ENCODE measurements at regions not wholly inside any gene's neighbourhood (a gene's known extent, or its start where the extent isn't known, plus 50 kb on each side); places are given as distances from the start of the nearest gene placed in this dataset.

DNA sequence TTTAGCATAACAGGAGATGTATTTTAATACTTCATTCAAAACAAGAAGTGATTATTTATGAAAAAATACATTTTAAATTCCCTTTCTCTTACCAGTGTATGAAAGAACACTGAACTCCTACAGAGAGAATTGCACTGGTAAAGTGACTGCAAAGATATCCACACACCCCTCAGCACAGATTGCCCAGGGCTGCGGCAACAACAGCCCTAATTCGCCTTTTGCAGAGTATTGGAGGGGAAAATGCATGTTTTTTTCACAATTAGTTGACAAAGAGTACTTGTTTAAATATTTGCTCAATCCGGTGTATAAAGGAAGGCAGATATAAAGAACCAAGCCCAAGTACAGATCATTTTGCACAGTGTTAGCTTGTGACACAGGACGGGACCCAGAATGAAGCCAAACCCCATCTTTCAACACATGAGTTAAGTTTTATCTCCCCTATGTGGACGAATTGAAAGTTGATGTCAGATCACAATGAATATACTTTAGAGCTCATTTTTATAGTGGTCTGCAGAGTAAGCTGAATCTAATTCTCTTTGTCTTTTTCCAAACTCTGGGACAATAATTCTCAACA, 551.4 kb upstream of the IGFBP7 start:
- no peak for DNase-seq

DNA sequence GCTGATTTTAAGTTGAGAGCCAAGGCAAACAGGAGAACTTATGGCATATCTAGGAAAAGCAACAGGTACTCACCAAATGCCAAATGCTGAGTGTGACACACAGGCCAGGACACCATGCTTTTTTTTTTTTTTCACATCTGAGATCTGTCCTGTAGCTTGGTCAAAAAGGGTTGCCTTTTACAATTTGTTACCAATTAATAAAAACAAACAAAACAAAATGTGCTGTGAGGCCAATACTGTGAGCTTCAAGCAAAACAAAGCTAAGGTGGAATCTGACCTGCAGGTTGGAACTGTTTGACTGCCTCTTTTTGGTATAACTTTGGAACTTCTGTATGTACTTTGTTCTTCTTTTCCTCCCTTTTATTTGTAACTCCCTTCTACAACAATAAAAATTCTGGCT, 548.5 kb upstream of the IGFBP7 start:
- no peak for DNase-seq

DNA sequence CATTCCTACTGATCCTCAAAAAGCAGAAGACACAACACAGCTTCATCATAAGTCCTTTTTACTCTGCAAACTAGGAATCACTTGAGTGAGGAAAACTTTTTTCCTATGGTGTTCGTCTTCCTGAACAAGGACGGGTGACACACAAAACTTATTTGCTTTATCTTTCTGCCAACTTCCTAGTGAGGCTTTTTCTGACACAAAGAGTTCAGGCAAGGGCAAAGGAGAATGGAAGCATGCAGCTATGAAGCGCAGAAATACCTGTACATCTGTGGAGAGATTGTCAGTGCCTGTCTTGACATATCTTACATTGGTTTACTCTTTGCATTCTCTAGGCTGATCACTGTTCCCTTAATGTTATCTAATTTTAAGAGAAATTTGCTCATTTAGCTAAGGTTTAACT, 548.0 kb upstream of the IGFBP7 start:
- no peak for DNase-seq

DNA sequence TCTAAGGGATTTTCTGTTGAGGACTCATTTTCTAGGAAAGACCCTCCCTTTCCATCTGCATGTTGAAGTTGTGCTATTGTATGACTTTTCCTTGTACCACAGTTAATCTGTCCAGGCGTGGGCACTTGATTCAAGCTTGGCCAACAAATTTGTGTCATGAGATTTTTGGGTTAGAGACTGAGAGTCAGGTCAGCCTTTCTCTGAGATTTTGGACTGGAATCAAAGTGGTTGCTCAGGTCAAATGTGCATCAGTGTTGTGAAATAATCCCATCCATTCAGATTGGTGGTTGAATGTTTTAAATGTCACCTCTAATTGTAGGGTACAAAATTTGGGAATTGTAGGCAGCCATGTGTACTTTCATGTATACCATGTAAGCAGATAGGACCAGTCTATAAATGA, 545.2 kb upstream of the IGFBP7 start:
- no peak for DNase-seq

DNA sequence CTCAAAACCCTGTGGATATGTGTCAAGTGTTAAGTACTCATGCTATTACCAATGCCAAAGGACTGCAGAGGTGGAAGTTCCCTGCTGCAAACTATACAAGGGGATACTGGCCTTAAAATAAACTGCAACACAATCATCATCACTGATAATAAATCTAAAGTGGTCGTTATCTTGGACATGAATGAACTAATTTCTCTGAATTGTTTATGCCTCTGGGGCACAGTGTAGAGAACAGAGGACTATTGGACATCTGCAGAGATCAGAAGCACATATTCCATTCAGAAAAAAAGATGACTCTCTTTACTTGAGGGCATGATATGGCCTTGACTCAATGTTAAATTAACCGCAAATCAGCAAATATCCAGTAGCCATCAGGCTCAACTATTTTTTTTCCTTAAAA, 542.6 kb upstream of the IGFBP7 start:
- DNase-seq: no peak

DNA sequence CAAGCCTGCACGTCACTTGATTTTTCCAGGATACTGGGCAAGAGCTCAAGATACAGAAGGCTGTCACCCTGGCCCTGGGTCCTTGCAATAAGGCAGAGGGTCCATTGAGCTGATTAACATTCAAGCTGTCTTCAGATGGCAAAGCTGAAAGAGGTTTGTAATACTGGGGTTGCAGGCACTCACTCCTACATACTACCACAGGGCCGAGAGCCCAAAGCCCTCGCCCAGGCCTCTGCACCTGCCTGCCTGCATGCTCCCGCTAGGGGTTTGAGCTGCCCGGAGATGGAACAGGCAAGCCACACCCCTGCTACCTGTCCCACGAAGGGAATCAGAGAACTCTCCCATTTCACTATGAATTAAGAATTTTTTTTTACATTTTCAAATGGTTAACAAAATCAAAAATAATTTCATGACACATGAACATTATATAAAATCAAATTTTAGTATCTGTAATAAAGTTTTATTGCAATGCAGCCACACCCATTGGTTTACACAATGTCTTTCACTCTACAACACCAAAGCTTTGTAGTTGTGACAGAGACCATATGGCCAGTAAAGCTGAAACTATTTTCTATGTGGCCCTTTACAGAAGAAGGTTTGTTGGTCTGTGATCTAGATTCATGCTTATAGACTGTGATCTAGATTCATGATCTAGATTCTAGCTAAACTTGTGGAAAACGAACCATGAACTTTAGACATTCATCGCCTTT, 530.4 kb upstream of the IGFBP7 start:
- no peak for DNase-seq

DNA sequence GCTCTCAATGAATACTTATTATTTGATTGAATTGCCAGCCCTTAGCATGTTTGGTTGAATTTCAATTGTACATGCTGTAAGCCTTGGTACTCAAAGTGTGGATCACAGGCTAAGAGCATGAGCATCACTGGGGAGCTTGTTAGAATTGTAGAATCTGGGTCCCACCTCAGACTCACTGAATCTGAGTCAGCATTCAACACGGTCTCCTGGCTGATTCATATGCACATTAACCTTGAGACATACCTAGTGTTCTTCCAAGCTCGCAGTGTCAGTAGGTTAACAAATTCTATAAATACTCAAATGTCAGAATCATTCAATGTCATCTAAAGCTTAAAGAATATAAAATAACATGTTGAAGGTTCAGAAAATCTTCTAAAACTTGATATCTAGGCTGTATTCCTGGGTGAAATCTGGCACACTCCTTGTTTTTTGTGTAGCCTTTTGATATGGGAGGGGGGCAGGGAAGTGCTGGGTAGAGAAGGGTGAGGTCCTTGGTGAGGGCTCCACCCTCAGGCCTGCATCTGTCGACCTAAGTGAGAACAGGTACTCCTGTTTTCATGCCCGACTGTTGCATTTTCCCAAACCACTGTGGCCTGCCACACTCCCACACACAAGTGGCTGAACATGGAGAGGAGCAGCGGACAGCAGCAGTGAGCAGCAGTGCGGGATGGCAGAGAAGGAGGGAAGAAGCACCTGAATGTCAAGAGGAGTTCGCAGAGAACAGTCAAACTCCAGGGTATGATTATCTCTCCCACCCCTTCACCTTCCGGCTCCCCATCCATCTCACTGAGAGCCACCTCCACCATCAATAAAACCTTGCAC, 529.6 kb upstream of the IGFBP7 start:
- no peak for DNase-seq

DNA sequence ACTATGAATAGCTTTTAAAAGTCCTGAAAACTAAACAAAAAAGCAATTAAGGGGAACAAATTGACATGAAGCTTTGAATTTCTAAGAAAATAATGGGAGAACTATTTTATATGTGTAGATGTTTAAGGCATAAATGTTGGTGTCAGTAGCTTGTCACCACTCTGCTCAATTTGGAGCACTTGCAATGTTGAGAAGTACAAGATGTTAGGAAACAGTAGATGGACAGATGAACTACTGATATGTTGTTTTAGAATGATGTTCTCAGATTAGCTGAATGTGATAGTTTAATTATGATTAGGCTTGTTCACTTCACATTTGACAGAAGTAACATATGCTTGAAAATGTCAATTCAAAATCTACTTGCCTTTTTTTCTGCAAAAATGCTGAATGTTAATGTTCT, 525.7 kb upstream of the IGFBP7 start:
- no peak for DNase-seq

DNA sequence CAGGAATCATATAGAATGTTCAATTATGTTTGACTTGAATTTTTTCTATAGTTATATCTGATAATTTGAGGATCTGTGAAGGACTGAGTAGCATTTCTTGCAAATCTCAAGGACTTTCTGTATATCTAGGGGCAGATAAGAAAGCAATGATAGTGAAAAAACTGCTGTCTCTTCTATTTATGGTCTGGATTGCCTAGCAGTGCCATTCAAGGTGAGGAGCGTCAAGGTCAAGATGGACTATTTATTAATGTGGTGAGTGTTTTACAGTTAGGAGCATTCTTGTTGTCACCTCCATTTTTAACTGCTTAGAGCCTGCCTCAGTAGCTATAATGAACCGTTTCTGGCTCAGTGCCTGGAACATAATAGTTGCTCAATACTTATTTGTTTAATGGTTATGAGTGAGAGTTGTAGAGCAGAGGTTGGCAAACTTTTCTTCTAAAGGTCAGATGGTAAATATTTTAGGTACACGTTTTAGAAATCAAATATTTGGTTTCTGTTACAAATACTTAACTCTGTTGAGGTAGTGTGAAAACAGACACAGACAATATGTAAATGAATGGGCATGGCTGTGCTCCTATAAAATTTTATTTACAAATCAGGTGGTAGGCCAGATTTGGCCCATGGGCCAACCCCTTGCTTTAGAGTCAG, 523.2 kb upstream of the IGFBP7 start:
- DNase-seq: no peak

DNA sequence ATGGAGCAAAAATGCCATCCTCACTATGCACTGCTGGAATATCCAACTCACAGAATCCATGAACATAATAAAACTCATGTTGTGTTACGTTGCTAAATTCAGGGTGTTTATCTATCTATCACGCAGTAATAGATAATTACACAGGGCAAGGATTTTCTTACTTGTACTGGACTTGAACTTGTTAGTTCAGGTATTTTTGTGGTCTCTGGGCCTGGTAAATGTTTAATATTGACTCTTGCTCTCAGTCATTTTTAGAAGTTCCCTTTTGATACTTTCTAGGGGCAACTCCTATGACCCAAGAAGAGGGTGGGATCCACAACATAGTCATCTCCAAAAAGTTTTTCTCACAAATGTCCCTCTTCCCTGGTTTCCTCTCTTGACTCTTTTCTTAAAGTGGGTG, 522.4 kb upstream of the IGFBP7 start:
- no peak for DNase-seq

DNA sequence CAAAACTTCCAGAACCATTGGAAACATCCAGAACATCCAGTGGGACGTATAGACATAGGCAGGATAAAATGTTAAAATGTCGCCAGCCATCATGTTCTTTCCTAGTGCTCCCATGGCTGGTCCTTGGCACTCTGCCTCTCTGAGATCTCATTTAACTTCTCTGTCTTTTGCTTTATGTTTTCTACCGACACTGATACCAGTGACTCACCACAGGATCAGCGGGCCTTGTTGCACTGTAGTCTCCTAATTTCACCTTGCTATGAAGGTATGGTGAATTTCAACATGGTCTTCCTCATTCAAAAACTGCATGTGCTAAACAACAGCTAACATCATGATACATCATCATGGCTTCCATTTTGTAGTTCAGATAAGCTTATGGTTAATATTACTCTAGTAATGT, 521.0 kb upstream of the IGFBP7 start:
- DNase-seq: no peak

DNA sequence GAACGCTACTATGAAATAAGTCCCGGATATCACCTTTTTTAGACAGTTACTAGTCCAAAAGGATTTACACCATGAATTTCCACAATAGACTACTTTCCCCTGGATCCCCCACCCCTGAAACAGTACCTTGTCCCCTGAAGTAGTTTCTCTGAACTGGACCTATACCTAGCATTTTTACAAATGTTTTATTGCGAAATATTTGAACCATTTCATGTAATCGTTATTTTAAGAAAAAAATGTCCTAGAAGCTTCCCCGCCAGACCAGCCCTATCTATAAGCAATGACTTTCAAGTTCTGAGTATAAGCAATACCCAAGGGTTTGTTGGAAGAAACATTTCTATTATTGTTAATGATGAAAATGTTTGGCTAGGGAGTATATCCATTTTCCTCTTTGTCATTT, 517.8 kb upstream of the IGFBP7 start:
- DNase-seq: no peak

DNA sequence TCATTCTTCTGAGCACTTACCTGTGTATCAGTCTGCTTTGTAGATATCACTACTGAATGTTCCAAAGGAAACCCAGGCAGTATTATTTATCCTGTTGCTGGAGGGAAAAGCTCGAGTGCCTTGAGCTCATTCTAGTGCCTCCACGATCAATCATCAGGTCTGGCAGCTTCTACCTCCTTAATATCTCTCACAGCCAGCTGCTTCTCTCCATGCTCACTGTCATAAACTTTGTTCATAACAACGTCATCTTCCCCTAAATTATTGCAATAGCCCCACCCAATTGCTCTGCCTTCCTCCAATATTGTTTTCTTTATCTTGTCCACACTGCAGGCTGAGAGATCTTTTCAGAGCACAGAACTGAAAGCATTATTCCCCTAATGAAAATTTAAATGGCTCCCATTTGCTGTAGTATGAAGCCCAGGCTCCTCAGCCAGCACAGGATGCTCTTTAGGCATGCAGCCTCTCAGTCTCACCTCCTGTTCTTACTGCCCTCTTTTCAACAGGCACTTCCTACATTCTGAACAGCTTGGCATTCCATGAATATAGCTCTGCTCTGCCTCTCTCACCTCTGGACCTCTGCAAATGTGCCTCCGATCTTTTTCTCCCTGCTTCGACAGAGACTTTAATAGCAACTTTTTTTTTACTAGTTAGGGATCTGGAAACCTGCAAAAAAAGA, 504.2 kb upstream of the IGFBP7 start:
- no peak for DNase-seq

DNA sequence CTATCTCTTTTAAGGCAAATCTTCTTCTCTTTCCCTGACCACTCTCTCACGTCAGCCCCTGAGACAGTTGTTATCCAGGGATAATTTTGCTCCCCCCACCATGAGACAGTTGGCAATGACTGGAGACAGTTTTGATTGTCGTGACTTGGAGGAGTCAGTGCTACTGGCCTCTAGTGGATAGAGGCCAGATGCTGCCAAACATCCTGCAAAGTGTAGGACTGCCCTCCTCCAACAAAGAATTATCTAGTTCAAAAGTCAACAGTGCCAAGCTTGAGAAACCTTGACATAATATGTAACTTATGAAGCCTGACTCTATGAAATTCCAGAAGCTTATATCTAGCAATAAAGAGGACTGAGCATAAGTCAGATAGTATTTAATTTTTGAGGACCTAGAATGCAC, 502.1 kb upstream of the IGFBP7 start:
- DNase-seq: no peak

DNA sequence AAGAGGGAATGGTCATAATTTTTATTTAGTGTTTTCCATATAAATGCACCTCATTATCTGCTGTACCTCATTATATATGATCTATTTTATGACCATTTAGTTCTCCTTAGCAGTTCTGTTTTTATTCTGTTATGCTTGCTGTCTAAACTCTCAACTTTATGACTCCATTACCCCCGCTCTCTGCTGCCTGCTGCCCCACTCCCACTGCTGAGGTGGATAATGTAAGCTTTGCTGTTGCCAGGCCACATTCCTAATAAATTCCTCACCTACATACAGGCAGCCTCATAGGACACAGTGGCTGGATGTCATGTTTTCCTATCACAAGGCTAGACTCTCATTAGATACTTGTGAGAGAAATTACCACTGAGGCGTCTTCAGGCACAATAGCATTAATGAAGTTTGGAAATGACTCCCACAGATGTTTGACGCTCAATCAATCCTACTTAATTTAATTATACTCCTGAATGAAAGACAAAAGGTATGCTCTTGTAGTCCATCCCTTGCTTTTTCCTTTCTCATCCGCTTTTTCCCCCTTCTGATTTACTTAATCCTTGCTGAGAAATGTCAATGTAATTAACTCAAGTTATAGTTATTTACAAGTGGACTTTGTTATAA, 497.5 kb upstream of the IGFBP7 start:
- DNase-seq: no peak

DNA sequence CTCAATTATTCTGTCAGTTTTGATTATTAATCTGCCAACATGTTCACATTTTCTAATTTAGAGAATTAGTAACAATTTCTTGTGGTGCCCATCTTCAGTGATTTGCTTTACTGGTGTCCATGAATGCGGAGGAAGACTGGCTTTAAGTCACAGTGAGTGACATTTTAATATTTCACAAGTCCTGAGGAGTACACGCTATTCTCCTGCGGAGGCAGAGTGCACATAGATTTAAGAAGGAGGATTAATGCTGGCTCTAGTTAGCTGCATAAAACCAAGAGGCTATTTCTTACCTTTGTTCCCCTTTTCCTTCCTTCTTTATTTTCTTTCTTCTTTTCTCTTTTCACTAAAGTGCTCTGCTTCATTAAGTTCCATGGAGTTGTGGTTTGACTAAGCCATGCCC, 495.2 kb upstream of the IGFBP7 start:
- no peak for DNase-seq

DNA sequence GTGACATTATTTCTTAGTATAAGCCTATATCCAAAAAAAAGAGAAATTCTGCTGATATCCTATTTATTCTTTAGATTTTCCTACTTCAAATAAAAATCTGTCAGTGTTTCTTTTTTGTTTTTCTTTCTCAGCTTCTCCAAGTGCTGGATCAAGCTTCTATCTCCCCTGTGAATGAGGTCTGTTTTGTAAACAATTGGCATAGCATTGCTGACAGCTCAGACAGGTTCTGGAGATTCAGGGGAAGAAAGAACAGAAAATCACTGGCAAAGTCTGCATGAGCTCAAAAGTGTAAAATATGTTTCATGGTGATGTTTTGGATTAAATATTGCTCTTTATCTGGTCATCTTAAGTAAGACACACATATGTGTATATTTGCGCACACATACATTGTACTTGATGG, 492.0 kb upstream of the IGFBP7 start:
- DNase-seq: no peak

DNA sequence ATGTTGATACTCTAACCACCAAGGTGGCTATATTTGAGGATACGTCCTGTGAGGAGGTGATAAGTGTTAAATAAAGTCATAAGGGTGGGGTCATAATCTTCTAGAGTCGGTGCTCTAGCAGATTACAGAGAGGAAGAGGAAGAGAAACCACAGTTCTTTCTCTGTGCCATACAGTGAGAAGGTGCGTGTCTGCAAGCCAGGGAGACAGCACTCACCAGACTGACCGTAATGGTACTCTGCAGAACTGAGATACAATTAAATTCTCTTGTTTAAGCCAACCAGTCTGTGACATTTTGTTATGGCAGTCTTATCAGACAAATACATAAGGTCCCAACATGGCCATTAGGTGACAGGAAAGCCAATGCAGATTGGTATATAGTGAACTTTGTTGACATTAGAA, 480.9 kb upstream of the IGFBP7 start:
- no peak for DNase-seq

DNA sequence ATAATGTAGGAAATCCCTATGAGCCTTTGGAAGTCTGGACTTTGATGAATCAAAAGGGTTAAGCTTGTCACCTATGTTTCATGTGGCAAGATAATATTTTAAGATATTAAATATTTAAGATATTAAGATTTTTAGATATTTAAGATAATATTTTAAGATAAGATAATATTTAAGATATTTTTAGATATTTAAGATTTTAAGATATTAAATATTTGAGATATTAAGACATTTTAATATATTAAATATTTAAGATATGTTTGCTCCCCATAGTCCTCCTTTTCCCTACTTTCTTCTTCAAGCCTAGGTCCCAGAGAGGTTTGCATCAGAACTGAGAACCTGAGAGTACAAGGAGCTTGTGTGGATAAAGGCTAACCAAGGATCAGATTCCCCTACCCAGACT, 478.4 kb upstream of the IGFBP7 start:
- no peak for DNase-seq

DNA sequence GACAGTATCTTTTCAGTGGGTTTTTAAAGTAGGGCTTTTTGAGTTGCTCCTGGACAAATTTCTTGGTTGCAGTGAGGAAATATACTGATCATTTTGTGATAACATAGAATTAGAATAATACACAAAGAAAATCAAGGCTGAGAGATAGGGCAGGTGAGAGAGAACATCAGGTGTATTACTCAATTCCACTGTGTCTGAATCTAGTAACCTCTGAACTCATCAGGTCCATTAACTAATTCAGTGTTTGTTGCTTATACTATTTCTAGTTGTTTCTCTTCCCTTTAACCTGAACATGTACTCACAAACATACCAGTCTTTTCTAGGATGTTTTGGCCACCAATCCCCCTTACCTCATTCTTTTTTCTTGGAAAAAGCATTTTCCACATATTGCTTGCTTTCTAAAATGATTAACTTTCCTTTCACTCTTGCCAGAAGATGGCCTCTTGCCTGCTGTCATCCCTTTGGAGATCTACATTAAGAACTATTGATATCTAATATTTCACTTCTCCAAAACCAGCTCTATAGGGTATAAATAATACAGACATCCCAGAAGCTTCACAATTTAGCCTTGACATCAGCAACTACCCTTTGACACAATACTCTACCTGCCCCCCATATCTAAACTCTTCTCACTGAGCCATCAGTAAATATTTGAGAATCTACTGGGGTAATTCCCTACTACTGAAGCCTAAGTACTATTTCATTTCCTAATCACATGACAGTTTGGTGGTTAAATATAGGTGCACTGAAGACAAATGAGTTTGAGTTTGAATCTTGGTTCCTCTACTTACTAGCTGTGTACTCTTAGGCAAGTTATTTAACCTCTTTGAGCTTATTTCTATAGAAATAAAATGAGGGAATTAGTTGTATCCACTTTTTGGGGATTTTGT, 470.8 kb upstream of the IGFBP7 start:
- no peak for DNase-seq

DNA sequence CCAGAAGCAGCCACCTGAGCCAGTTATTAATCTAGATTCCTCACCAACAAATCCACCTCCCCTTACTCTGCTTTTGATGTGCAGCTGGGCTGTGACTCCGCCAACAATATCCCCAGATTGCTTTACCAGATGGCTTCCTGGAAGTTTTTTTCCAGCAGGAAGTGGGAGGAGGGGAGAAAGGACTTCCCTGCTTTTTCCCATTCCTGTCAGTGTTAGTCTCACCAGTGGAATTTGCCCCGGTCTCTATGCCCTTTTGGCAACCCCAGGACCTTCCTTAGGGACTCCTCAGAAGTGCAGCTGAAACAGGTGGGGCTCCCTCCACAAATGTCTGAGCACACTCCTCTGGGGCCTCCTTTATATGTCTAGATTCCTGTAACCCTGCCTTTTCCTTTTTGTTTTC, 465.2 kb upstream of the IGFBP7 start:
- no peak for DNase-seq

Measured in T-helper 9 cell (primary cell).